IPS-18c (cell line): ENCODE measurements at regions not wholly inside any gene's neighbourhood (a gene's known extent, or its start where the extent isn't known, plus 50 kb on each side); places are given as distances from the start of the nearest gene placed in this dataset.

Experiments used
- H3K4me3 ChIP-seq: 2 replicates; pipeline ENCODE4 v1.7.0; 2013; ENCODE audit warnings: low read depth, mild to moderate bottlenecking, low read length, moderate library complexity; ENCODE audit not compliant: insufficient read depth
- H3K9me3 ChIP-seq: one replicate; pipeline ENCODE4 v1.6.1; 2013; ENCODE audit warnings: mild to moderate bottlenecking, low read length, moderate library complexity; ENCODE audit not compliant: control insufficient read depth, insufficient read depth

DNA sequence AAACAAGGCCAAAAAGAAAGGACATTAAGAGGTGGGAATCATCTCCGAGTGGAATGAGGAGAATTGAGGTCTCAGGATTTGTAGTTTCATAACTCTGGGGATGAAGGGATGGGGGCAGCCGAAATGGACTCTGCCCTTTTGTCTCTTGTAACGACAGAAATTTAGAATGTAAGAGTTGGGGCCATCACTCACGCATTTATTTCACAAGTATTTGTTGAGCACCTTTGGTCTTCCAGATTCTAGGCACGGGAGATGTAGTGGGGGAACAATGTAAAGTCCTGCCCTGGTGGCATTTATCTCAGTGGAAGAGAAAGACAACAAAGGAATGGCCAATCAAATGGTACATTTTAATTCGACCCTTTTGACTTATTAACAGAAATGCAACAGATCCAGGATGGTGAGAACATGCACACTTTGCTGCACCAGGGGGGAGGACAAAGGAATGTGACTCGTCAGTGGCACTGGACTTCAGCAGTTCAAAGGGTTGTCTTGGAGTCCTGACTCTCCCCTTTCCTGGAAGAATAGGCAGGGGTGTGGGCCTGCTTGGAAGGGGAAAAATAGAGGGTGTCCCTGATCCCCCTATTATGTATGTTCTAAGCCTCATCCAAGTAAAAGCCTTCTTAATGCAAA lies 102.0 kb downstream of the TMEM30B start:
- no peaks in the 10 kb centered on the region for H3K9me3 ChIP-seq

DNA sequence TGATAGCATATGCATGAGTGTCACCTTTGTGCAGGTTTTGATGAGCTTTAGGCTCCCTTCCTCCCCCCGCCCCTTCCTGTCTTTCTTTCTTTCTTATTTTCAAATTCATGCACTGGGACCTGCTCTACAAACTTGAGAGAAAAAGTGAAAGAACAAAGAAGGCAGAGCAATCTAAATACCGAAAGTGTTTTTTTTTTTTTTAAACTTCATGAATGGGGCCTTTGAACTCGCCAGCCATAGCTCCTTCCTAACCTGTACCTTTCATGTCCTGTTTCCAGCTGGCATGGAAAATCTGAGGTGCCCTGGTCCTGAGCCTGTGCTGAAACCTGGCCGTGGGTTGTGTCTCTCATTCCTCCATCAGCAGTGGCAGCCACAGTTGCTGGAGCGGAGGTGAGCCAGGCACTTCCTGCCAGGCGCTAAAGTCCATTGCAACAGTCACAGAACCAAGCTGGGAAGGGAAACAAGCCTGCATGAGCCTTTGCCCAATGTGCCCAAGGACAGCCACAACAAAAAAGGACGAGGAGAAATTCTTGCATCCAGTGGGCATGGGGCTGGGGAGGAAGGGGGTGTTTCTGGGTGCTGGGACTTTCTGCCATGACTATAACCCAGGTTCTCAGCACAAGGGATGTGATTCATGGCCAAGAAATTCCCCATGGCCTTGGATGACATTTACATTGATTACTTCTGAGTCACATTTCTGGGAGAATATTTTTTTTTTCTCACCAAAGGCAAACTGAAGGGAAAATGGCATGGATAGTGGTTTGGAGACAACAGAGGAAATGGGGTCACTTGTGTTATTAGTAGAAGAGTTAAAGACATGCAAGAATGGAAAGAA lies 102.7 kb downstream of the TMEM30B start:
- Histone ChIP-seq H3K9me3 (no peaks in the 10 kb centered on the region), H3K4me3 (no peak overlapping the region)

More for the DNA sequence above, 102.0 kb downstream of the TMEM30B start:
- no peak overlapping the region for H3K4me3 ChIP-seq

GRCh38 chr14:61177279-61178225 lies 103.6 kb downstream of the TMEM30B start:
- Histone ChIP-seq H3K4me3 (no peak overlapping the region), H3K9me3 (no peaks in the 10 kb centered on the region)

DNA sequence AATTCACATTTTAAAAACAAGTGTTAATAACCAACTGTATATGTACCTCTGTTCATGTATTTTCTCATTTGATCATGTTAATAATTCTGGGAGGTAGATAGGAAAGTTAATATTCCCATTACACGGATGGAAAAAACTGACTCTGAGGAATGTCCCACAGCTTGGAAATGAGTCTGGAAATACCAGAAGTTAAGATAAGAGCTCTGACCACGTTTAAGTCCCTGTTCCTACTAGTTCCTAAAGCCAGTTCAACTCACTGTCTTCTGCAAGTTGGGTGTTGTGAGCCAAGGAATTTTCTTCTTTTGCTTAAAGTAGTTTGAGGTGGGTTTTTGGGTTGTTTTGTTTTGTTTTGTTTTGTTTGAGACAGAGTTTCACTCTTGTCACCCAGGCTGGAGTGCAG lies 104.5 kb downstream of the TMEM30B start:
- no peak overlapping the region for H3K4me3 ChIP-seq
- no peaks in the 10 kb centered on the region for H3K9me3 ChIP-seq

GRCh38 chr14:61174987-61175386 lies 106.2 kb downstream of the TMEM30B start:
- H3K4me3 ChIP-seq = no peak overlapping the region
- no peaks in the 10 kb centered on the region for H3K9me3 ChIP-seq

- no peaks in the 10 kb centered on the region for H3K9me3 ChIP-seq
- no peak overlapping the region for H3K4me3 ChIP-seq
Observed at GRCh38 chr14:61174441-61174891, 106.7 kb downstream of the TMEM30B start.

GRCh38 chr14:61171727-61172126 lies 109.4 kb downstream of the TMEM30B start:
- Histone ChIP-seq H3K4me3 (no peak overlapping the region), H3K9me3 (no peaks in the 10 kb centered on the region)

DNA sequence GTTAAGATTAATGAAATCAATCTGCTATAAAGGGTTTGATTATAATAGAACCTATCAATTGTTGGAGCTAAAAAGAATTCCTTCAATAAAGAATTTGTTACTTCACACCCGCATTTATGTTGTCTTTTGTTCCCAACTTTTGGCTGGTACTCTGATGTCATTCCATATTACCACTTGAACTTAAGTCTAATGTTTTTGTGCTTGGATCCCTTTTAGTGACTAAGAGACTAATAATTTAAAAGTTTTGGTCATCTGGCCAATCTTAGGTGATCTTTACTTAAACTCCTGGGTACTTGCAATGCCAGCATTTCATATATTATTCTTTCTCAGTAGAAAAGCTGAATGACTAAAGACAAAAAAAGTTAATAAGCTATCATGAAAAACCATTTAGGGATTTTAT lies 113.0 kb downstream of the TMEM30B start:
- Histone ChIP-seq H3K9me3 (no peaks in the 10 kb centered on the region), H3K4me3 (no peak overlapping the region)

DNA sequence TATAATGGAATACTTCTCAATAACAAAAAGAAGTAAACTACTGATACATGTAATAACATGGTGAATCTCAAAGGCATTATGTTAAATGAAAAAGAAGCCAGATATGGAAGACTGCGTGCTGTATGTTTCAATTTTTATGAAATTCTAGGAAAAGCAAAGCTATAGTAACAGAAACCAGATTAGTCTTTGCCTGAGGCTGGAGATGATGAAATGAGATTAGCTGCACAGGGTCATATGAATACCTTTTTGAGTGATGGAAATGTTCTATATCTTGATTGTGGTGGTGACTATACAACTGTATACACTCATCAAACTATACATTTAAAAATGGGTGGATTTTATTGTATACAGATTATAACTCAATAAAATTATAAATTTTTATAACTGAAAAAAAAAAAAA lies 113.5 kb downstream of the TMEM30B start:
- Histone ChIP-seq H3K9me3 (no peaks in the 10 kb centered on the region), H3K4me3 (no peak overlapping the region)

DNA sequence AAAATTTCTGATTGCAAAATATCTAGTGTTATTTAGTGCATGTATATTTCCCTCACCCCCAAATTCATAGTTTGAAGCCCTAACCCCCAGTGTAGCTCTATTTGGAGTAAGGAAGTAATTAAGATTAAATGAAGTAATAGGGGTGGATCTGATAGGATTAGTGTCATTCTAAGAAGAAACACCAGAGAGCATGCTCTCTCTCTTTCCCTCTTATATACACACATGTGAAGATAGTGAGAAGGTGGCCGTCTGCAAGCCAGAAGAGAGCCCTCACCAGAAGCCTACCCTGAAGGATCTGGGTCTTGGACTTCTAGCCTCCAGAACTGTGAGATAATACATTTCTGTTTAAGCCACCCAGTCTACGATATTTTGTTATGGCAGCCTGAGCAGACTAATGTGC lies 120.3 kb downstream of the TMEM30B start:
- Histone ChIP-seq H3K4me3 (no peak overlapping the region), H3K9me3 (no peaks in the 10 kb centered on the region)

DNA sequence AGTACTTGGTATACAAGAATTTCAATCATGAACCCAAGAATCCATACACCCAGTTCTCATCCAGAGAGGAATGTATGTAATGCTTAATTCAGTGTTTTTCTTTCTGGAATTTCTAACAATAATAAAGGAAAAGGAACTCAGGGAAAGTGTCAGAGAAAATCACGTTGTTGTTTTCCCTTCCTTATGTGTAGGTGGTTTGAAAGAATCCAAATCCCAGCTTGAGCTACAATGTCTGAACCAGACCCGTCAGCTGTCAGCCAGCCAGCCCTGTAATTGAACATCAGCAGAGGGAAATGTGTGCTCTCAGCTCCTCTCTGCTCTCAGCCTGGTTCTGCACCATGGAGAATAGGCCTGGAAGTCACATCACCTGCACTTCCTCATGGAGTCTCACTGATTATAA lies 126.5 kb downstream of the TMEM30B start:
- no peak overlapping the region for H3K4me3 ChIP-seq
- H3K9me3 ChIP-seq = no peaks in the 10 kb centered on the region

DNA sequence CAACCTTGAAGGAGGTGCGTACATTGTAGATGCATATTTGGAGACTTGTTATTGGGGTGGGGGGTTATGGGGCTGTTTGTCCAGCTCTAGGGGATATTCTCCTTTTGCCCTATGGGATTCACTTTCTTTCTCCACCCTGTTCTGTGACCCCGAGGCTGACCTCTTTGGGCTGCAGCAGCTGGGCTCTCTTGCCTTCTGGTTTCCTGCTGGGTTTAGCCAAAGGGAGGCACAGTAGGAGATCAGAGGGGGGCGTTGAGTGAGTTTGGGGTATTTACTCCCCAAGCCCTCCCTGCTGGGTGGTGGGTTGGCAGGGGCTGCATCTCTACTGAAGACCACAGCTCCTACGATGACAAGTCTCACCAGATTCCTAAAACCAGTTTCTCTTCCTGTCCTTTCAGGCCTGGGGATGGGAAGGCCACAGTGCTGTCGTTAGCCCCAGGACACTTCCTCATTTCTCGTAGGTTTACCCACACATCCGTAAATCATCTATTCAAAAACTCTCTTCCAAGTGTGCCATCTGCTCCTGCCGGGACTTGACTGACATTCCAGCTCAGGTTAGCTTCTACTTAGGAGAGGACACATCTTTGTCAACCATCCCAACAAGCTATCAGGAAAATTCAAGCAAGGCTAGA lies 127.1 kb downstream of the TMEM30B start:
- H3K9me3 ChIP-seq = no peaks in the 10 kb centered on the region
- no peak overlapping the region for H3K4me3 ChIP-seq

DNA sequence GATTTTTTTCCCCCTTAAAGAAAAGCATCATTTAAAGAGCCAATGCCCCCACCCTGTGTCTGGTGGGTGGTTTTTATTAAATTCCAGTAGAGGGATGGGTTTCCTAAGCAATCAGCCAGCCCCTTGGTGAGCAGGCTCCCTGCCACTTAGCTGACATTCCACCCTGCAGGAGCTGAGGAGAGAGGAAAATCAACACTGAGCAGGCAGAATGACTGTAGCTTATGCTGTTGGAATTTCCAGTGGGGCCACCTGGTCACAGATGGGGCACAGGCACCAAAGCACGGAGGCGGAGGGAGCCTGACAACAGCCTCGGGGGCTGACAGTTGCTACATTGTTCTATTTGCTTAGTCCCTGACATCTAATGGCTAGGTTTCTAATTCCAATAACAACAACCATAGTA lies 127.7 kb downstream of the TMEM30B start:
- no peaks in the 10 kb centered on the region for H3K9me3 ChIP-seq
- H3K4me3 ChIP-seq = no peak overlapping the region

- no peaks in the 10 kb centered on the region for H3K9me3 ChIP-seq
Observed at GRCh38 chr14:61152851-61153364, 128.2 kb downstream of the TMEM30B start.

DNA sequence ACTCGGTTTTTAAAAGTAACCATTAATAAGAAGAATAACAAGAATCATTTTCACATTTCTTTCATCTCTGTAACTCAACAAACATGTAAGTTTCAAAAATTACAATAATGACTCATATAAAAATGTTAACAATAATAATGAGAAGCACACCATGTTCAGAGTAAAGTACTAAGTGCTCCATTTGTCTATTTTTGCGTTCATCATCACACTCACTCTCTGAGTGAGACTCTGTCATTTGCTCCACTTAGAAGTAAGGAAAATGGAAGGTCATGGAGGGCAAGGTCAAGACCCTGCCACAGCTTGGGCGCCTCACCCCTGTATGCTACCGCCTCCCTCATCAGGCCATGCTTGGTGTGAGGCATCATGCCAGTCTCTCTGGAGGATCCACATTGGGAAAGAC lies 129.9 kb downstream of the TMEM30B start:
- H3K4me3 ChIP-seq = no peak overlapping the region
- no peaks in the 10 kb centered on the region for H3K9me3 ChIP-seq

More at GRCh38 chr14:61152851-61153364, 128.2 kb downstream of the TMEM30B start:
- H3K4me3 ChIP-seq = no peak overlapping the region

DNA sequence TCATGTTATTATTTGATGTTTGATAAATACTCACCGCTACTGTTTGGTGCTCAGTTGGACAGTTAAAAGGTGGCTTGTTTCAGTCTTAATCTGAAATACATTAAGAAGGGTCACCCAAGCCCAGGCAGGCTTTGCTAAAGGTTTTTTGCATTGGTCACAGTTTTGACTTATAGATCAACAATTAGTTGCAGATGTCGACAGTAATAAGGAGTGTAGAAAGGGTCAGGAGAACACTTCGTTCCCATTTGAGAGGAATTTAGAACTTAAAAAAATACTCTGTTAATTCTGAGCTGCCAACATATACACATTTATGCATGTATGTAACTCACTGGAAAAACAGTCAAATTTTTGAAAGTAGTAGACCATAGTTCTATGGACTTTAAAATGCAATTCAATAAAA lies 130.3 kb downstream of the TMEM30B start:
- H3K9me3 ChIP-seq = no peaks in the 10 kb centered on the region

GRCh38 chr14:61149896-61150295 lies 131.2 kb downstream of the TMEM30B start:
- H3K9me3 ChIP-seq = peaks cover 3% of the 10 kb centered on the region
- H3K4me3 ChIP-seq = no peak overlapping the region

More for the DNA sequence above, 130.3 kb downstream of the TMEM30B start:
- H3K4me3 ChIP-seq = no peak overlapping the region
